Neural cell (in vitro differentiated cells): ENCODE measurements at regions not wholly inside any gene's neighbourhood (a gene's known extent, or its start where the extent isn't known, plus 50 kb on each side); places are given as distances from the start of the nearest gene placed in this dataset.

Experiments
- CTCF ChIP-seq: fragments of 450-650 bp; IDR thresholded peaks from 2 replicates; pipeline ENCODE4 v1.5.1; 2014; ENCODE audit warnings: antibody characterized with exemption, mild to moderate bottlenecking, moderate library complexity; ENCODE audit not compliant: poor library complexity, severe bottlenecking
- EZH2 ChIP-seq: fragments of 200-600, 300-800 bp; shearing (Covaris generic), sonication (generic); IDR thresholded peaks from 2 replicates; pipeline ENCODE4 v1.6.1; 2014; ENCODE audit warnings: antibody characterized with exemption, low read length, borderline replicate concordance, mild to moderate bottlenecking; ENCODE audit not compliant: insufficient read depth, poor library complexity, severe bottlenecking
- MXI1 ChIP-seq: fragments of 450-650 bp; conservative IDR thresholded peaks from 2 replicates; pipeline ENCODE4 v1.6.1; 2014; ENCODE audit warnings: antibody characterized with exemption, mild to moderate bottlenecking; ENCODE audit not compliant: poor library complexity, severe bottlenecking
- REST ChIP-seq: IDR thresholded peaks from 2 replicates; pipeline ENCODE4 v1.6.1; 2012; ENCODE audit warnings: borderline replicate concordance

GRCh38 chr10:118128675-118129074 is 81.9 kb upstream of the RAB11FIP2 start:
- TF ChIP-seq CTCF (no peak), MXI1 (no peak), REST (no peak), EZH2 (no peak)
